HepG2 (cell line): ENCODE measurements at regions not wholly inside any gene's neighbourhood (a gene's known extent, or its start where the extent isn't known, plus 50 kb on each side); places are given as distances from the start of the nearest gene placed in this dataset.
A peak's percentile ranks its signal among the peaks of the same experiment; 100 is the strongest.

Experiments used
- ATF1 ChIP-seq: IDR thresholded peaks from 2 replicates; pipeline ENCODE4 v1.6.1; 2016; ENCODE audit warnings: mild to moderate bottlenecking, control low read depth
- CTCF ChIP-seq: sonication (generic); formaldehyde crosslinking; IDR thresholded peaks from 2 replicates; pipeline ENCODE4 v1.5.0; 2020; ENCODE audit warnings: mild to moderate bottlenecking, missing genetic modification reagents, moderate library complexity
- ERF ChIP-seq: IDR thresholded peaks from 2 replicates; pipeline ENCODE4 v1.6.1; 2018; ENCODE audit warnings: missing biosample characterization, missing genetic modification reagents
- FOSL1 ChIP-seq: sonication (generic); formaldehyde crosslinking; IDR thresholded peaks from 2 replicates; pipeline ENCODE4 v1.9.0; 2021; ENCODE audit warnings: missing genetic modification reagents, borderline replicate concordance
- FOXA1 ChIP-seq, 2 experiments: fragments of 450-650 bp in 1 of 2; sonication (generic) in 1 of 2; formaldehyde crosslinking in 1 of 2; IDR thresholded peaks; 2 replicates each; pipeline versions ENCODE4 v1.4.0 to v1.6.1; 2016 to 2020; ENCODE audit warnings: missing genetic modification reagents in 1 of 2
- GABPB1 ChIP-seq: IDR thresholded peaks from 2 replicates; pipeline ENCODE4 v1.6.1; 2016; ENCODE audit warnings: mild to moderate bottlenecking, missing genetic modification reagents, moderate library complexity, missing compliant biosample characterization
- GLI4 ChIP-seq: sonication (generic); formaldehyde crosslinking; IDR thresholded peaks from 2 replicates; pipeline ENCODE4 v1.5.1; 2020; ENCODE audit warnings: missing genetic modification reagents, mild to moderate bottlenecking, moderate library complexity, borderline replicate concordance
- HMGXB4 ChIP-seq, 2 experiments: sonication (generic) in 1 of 2; formaldehyde crosslinking in 1 of 2; IDR thresholded peaks; 2 replicates each; pipeline versions ENCODE4 v1.4.0 to v1.6.1; 2018 to 2020; ENCODE audit warnings: missing genetic modification reagents in 2 of 2, borderline replicate concordance in 1 of 2, low read depth in 1 of 2, mild to moderate bottlenecking in 1 of 2, missing biosample characterization in 1 of 2
- KMT2A ChIP-seq: sonication (generic); formaldehyde crosslinking; IDR thresholded peaks from 2 replicates; pipeline ENCODE4 v1.4.0; 2020; ENCODE audit warnings: missing genetic modification reagents
- MEF2D ChIP-seq: sonication (generic); formaldehyde crosslinking; IDR thresholded peaks from 2 replicates; pipeline ENCODE4 v1.5.1; 2020; ENCODE audit warnings: mild to moderate bottlenecking, missing genetic modification reagents
- PLRG1 ChIP-seq: fragments of 450-650 bp; conservative IDR thresholded peaks from 2 replicates; pipeline ENCODE4 v1.6.1; 2016
- SP2 ChIP-seq: sonication (generic); formaldehyde crosslinking; IDR thresholded peaks from 2 replicates; pipeline ENCODE4 v1.5.1; 2020; ENCODE audit warnings: mild to moderate bottlenecking, missing genetic modification reagents
- SRSF9 ChIP-seq: fragments of 200-400 bp; formaldehyde crosslinking; IDR thresholded peaks from 2 replicates; pipeline ENCODE4 v1.6.1; 2018; ENCODE audit warnings: borderline replicate concordance, mild to moderate bottlenecking, low read depth, low read length; ENCODE audit not compliant: insufficient read depth, poor library complexity, severe bottlenecking
- ZBTB7A ChIP-seq: sonication (generic); formaldehyde crosslinking; IDR thresholded peaks from 2 replicates; pipeline ENCODE4 v1.8.0; 2022; ENCODE audit warnings: mild to moderate bottlenecking, missing genetic modification reagents
- ZNF274 ChIP-seq: sonication (generic); formaldehyde crosslinking; IDR thresholded peaks from 2 replicates; pipeline ENCODE4 v1.5.1; 2020; ENCODE audit warnings: mild to moderate bottlenecking, missing genetic modification reagents
- ZNF547 ChIP-seq: sonication (generic); formaldehyde crosslinking; IDR thresholded peaks from 2 replicates; pipeline ENCODE4 v1.5.1; 2020; ENCODE audit warnings: mild to moderate bottlenecking, missing genetic modification reagents
- ZNF598 ChIP-seq: sonication (generic); formaldehyde crosslinking; IDR thresholded peaks from 2 replicates; pipeline ENCODE4 v1.5.1; 2020; ENCODE audit warnings: mild to moderate bottlenecking, missing genetic modification reagents, borderline replicate concordance
- ZNF777 ChIP-seq: sonication (generic); formaldehyde crosslinking; IDR thresholded peaks from 2 replicates; pipeline ENCODE4 v1.4.0; 2020; ENCODE audit warnings: missing genetic modification reagents
- ZNF816 ChIP-seq: sonication (generic); formaldehyde crosslinking; IDR thresholded peaks from 2 replicates; pipeline ENCODE4 v1.8.0; 2022; ENCODE audit warnings: missing genetic modification reagents, mild to moderate bottlenecking, borderline replicate concordance
- ZZZ3 ChIP-seq: sonication (generic); formaldehyde crosslinking; IDR thresholded peaks from 2 replicates; pipeline ENCODE4 v1.4.0; 2020; ENCODE audit warnings: missing genetic modification reagents, mild to moderate bottlenecking, borderline replicate concordance
- TF ChIP-seq, protein P1 (sequence below): sonication (generic); formaldehyde crosslinking; conservative IDR thresholded peaks from 2 replicates; pipeline ENCODE4 v1.5.0; 2020; ENCODE audit warnings: missing genetic modification reagents
- TF ChIP-seq, protein P2 (sequence below): sonication (generic); formaldehyde crosslinking; IDR thresholded peaks from 2 replicates; pipeline ENCODE4 v1.8.0; 2022; ENCODE audit warnings: missing genetic modification reagents, mild to moderate bottlenecking, borderline replicate concordance
- TF ChIP-seq, protein P3 (sequence below): sonication (generic); formaldehyde crosslinking; IDR thresholded peaks from 2 replicates; pipeline ENCODE4 v1.4.0; 2020; ENCODE audit warnings: missing genetic modification reagents

GRCh38 chr17:72588961-72589360, 468.1 kb downstream of the SOX9 start (continued):
- no peak for TF ChIP-seq FOXA1 (IDR thresholded peaks at IDR 0.05)
- peak; percentile 5; the same call in 1 of the 2 replicates for TF ChIP-seq FOXA1 (CRISPR knock-in tag; IDR thresholded peaks at IDR 0.05)
- 0 out of 2 replicates have a peak, but pooled peaks have one; percentile 15 for TF ChIP-seq CTCF
- no peak for TF ChIP-seq GABPB1
- TF ChIP-seq MEF2D (CRISPR knock-in tag) = no peak
- TF ChIP-seq, protein P1, sequence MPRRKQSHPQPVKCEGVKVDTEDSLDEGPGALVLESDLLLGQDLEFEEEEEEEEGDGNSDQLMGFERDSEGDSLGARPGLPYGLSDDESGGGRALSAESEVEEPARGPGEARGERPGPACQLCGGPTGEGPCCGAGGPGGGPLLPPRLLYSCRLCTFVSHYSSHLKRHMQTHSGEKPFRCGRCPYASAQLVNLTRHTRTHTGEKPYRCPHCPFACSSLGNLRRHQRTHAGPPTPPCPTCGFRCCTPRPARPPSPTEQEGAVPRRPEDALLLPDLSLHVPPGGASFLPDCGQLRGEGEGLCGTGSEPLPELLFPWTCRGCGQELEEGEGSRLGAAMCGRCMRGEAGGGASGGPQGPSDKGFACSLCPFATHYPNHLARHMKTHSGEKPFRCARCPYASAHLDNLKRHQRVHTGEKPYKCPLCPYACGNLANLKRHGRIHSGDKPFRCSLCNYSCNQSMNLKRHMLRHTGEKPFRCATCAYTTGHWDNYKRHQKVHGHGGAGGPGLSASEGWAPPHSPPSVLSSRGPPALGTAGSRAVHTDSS = no peak
- 0 out of 2 replicates have a peak, but pooled peaks have one; percentile 62 for TF ChIP-seq ZZZ3 (CRISPR knock-in tag)
- TF ChIP-seq HMGXB4 (CRISPR knock-in tag; IDR thresholded peaks at IDR 0.05; ENCODE audit: borderline replicate concordance in 1 of 2, low read depth in 1 of 2) = peak; percentile 29 to 57; a peak in 2 of 4 replicates
- TF ChIP-seq, protein P2, sequence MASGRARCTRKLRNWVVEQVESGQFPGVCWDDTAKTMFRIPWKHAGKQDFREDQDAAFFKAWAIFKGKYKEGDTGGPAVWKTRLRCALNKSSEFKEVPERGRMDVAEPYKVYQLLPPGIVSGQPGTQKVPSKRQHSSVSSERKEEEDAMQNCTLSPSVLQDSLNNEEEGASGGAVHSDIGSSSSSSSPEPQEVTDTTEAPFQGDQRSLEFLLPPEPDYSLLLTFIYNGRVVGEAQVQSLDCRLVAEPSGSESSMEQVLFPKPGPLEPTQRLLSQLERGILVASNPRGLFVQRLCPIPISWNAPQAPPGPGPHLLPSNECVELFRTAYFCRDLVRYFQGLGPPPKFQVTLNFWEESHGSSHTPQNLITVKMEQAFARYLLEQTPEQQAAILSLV (CRISPR knock-in tag) = no peak
- TF ChIP-seq, protein P3, sequence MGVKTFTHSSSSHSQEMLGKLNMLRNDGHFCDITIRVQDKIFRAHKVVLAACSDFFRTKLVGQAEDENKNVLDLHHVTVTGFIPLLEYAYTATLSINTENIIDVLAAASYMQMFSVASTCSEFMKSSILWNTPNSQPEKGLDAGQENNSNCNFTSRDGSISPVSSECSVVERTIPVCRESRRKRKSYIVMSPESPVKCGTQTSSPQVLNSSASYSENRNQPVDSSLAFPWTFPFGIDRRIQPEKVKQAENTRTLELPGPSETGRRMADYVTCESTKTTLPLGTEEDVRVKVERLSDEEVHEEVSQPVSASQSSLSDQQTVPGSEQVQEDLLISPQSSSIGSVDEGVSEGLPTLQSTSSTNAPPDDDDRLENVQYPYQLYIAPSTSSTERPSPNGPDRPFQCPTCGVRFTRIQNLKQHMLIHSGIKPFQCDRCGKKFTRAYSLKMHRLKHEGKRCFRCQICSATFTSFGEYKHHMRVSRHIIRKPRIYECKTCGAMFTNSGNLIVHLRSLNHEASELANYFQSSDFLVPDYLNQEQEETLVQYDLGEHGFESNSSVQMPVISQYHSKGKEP = no peak
- peak; percentile 67; the same call in 1 of the 2 replicates for TF ChIP-seq KMT2A (CRISPR knock-in tag)
- no peak for TF ChIP-seq SRSF9
- TF ChIP-seq ZNF274 = peak; percentile 86; the same call in 1 of the 2 replicates
- 0 out of 2 replicates have a peak, but pooled peaks have one; percentile 40 for TF ChIP-seq ZBTB7A (CRISPR knock-in tag)
- TF ChIP-seq ZNF598 = 0 out of 2 replicates have a peak, but pooled peaks have one; percentile 12
- peak; percentile 61 for TF ChIP-seq FOSL1 (CRISPR knock-in tag)
- no peak for TF ChIP-seq ATF1 (CRISPR knock-in tag)
- 0 out of 2 replicates have a peak, but pooled peaks have one; percentile 42 for TF ChIP-seq ZNF547 (CRISPR knock-in tag)
- no peak for TF ChIP-seq ZNF777 (CRISPR knock-in tag)
- no peak for TF ChIP-seq GLI4 (CRISPR knock-in tag)
- no peak; the same call in 1 of the 2 replicates for TF ChIP-seq ERF (CRISPR knock-in tag)
- TF ChIP-seq SP2 (CRISPR knock-in tag) = no peak
- no peak for TF ChIP-seq PLRG1
- TF ChIP-seq ZNF816 (CRISPR knock-in tag) = no peak
